ENCODE measurements at regions not wholly inside any gene's neighbourhood (a gene's known extent, or its start where the extent isn't known, plus 50 kb on each side); places are given as distances from the start of the nearest gene placed in this dataset.

DNA sequence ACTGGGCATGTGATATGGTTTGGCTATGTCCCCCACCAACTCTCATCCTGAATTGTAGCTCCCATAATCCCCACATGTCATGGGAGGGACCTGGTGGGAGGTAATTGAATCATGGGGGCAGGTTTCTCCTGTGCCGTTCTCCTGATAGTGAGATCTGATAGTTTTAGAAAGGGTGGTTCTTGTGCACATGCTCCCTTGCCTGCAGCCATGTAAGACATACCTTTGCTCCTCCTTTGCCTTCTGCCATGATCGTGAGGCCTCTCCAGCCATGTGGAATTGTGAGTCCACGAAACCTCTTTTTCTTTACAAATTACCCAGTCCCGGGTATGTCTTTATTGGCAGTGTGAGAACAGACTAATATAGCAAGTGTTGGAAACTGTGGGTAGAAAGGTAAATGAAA is 99.5 kb upstream of the HMCN1 start:
- Mint-ChIP-seq H3K4me3 (ENCODE audit: low read depth) (no peak overlapping the region), H3K27ac (no peak overlapping the region), H3K4me1 (ENCODE audit: low read depth) (peaks cover 22% of the 10 kb centered on the region), H3K27me3 (ENCODE audit: low read depth) (no peaks in the 10 kb centered on the region), H3K36me3 (ENCODE audit: low read depth) (peaks cover 43% of the 10 kb centered on the region), H3K9me3 (peaks cover 37% of the 10 kb centered on the region)
- intact Hi-C loops (cut with micrococcal nuclease): loop anchor here (5.0 kb wide), 2 partner anchors 43 to 742 kb away; no protein-coding TSS in a partner anchor
- no peak for DNase-seq (ENCODE audit: low spot score)

DNA sequence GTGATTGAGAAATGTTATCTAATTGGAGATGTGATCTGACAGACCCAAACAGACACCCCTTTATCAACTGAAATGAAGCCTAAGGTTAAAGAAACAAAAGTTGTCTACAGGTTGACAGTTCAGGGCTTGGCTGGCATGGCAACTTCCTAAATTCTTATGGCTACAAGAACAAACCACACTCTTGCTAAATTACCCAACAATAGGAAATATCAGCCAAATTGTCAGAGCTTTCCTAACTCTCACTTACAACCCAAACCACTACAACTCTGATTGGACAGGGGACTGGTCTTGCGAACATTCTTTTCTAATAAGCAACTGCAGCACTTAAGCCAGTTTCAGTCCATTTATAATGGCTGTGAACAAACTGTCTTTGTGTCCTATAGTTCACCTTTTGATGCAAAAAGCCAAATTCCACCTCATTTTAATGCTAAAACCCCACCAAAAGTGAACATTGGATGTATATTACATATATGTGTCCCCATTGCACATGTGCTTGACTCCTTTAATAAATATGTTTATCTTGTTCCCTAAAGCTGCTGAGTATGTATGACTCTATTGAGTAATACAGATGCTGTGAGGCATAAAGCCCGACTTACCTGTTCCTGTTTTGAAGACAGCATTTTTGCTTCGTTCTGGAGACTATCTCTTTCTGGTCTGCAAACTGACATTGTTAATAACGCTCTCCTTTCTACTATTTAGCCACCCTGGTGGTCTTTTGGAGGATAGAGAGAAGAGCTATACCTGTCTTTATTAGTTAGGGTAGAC is 101.3 kb upstream of the HMCN1 start:
- intact Hi-C loops (cut with micrococcal nuclease): no loop called here
- no peak for DNase-seq (ENCODE audit: low spot score)
- peaks cover 35% of the 10 kb centered on the region for H3K36me3 Mint-ChIP-seq (ENCODE audit: low read depth)
- H3K9me3 Mint-ChIP-seq: peaks cover 29% of the 10 kb centered on the region
- peaks cover 20% of the 10 kb centered on the region for H3K4me1 Mint-ChIP-seq (ENCODE audit: low read depth)
- no peaks in the 10 kb centered on the region for H3K27me3 Mint-ChIP-seq (ENCODE audit: low read depth)
- H3K4me3 Mint-ChIP-seq (ENCODE audit: low read depth): no peak overlapping the region
- H3K27ac Mint-ChIP-seq: no peak overlapping the region

DNA sequence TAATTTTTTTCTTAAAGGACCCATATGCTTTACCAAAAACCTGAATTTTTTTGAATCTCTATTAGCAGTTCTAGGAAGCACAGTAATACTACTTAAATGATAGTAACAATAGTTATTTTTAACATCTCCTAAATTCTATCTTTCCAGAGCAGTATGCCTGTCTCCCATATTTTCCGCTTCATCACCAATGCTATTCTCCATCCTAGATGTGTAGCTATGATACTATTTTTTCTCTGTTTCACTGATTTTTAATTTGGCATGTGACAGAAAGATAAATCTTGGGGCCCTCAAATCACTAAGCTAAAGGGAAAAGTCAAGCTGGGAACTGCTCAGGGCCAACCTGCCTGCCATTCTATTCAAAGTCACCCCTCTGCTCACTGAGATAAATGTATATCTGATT is 102.3 kb upstream of the HMCN1 start:
- Mint-ChIP-seq H3K4me3 (ENCODE audit: low read depth) (no peak overlapping the region), H3K9me3 (peaks cover 22% of the 10 kb centered on the region), H3K27me3 (ENCODE audit: low read depth) (no peaks in the 10 kb centered on the region), H3K27ac (no peak overlapping the region), H3K4me1 (ENCODE audit: low read depth) (peaks cover 10% of the 10 kb centered on the region), H3K36me3 (ENCODE audit: low read depth) (peaks cover 26% of the 10 kb centered on the region)
- no peak for DNase-seq (ENCODE audit: low spot score)
- intact Hi-C loops (cut with micrococcal nuclease): no loop called here

DNA sequence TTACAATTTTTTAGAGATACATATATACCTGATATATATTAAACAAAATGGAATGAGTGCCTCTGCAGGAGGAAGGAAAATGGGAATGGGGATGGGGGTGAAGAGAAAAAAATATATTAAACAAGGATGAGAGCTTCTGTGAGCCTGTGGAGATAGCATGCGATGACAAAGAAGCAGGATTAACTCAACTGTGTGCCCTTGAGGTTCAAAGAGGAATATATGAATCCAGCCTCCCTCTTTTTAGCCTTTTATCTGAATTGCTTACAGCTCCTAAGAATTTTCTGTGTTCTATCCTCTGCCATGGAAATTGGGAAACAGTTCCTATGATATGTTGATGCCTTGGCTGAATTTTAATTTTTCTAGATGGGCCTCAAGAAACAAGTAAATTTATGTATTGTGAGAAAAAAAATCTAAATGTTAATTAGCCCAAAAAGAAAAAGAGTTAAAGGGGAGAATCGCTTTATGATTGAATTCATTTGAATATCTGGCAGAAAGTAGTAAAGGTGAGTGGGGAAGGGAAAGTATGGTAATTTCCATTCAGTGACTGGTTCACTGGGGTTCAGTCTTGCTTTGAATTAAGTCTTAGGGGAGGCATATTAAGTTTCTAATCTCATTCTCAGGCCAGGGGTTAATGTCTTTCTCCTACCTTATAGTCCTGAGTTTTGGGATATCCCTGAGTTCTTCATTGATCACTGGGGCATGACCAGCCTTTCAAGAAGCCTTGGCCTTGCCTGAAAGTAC is 106.3 kb upstream of the HMCN1 start:
- DNase-seq (ENCODE audit: low spot score): no peak
- Mint-ChIP-seq H3K4me3 (ENCODE audit: low read depth) (no peak overlapping the region), H3K9me3 (peaks cover 16% of the 10 kb centered on the region), H3K27me3 (ENCODE audit: low read depth) (no peaks in the 10 kb centered on the region), H3K4me1 (ENCODE audit: low read depth) (peaks cover 2% of the 10 kb centered on the region), H3K36me3 (ENCODE audit: low read depth) (peaks cover 7% of the 10 kb centered on the region), H3K27ac (no peak overlapping the region)
- intact Hi-C loops (cut with micrococcal nuclease): no loop called here

DNA sequence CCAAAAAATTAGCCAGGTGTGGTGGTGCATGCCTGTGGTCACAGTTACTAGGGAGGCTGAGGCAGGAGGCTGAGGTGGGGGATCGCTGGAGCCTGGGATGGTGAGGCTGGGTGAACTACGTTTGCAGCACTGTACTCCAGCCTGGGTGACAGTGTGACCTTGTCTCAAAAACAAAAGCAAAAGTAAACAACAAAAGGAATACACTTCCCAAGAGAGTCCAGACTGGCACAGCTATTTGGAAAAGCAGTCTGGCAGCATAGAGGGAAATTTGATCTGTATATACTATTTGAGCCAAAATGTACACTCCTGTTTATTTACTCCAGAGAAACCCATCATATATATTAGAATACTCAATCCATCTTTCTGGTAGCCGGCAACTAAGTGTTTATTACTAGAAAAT is 107.0 kb upstream of the HMCN1 start:
- Mint-ChIP-seq H3K27ac (no peak overlapping the region), H3K4me3 (ENCODE audit: low read depth) (no peak overlapping the region), H3K9me3 (peaks cover 21% of the 10 kb centered on the region), H3K27me3 (ENCODE audit: low read depth) (no peaks in the 10 kb centered on the region), H3K4me1 (ENCODE audit: low read depth) (peaks cover 2% of the 10 kb centered on the region), H3K36me3 (ENCODE audit: low read depth) (peaks cover 7% of the 10 kb centered on the region)
- no peak for DNase-seq (ENCODE audit: low spot score)
- intact Hi-C loops (cut with micrococcal nuclease): no loop called here

DNA sequence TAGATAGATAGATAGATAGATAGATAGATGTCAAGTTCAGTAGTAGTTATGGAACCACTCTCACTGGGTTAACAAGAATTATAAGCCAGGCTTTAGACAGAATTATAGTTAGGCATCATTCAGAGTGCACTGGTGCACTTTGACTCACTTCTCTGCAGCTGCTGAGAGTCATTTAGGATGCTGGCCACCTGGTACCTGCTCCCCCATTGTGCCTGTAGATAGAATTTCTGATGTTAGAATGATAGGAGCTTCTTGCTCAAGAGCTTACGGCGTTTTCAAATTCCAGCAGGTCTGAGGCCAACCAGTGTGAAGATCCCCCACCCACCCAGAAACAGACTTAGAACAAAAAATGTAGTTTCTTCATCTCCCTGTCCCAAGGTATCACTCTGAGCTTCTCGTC is 107.8 kb upstream of the HMCN1 start:
- no peaks in the 10 kb centered on the region for H3K27me3 Mint-ChIP-seq (ENCODE audit: low read depth)
- H3K9me3 Mint-ChIP-seq: peaks cover 29% of the 10 kb centered on the region

DNA sequence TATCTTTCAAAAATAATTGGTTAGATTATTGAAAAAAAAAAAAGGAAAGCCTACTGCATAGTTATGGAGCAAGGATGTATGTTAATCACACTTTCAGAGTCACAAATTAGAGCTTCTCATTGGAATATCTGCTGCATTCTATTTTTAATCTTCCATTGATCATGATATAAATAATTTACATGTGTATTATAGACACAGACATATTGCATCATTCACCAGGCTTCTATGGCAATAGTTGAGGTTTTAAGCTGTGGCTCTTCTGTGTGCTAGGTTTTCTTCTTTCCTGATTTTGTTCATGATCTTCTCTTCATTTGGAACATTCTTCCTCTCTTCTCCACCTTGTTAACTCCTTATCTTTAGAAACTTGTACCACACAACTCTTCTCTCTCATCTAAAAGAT is 123.2 kb upstream of the HMCN1 start:
- Mint-ChIP-seq H3K36me3 (ENCODE audit: low read depth) (peaks cover 17% of the 10 kb centered on the region), H3K9me3 (peaks cover 41% of the 10 kb centered on the region), H3K4me3 (ENCODE audit: low read depth) (no peak overlapping the region), H3K27ac (no peak overlapping the region), H3K27me3 (ENCODE audit: low read depth) (no peaks in the 10 kb centered on the region), H3K4me1 (ENCODE audit: low read depth) (peaks cover 11% of the 10 kb centered on the region)
- intact Hi-C loops (cut with micrococcal nuclease): no loop called here
- no peak for DNase-seq (ENCODE audit: low spot score)

More for the DNA sequence above, 107.8 kb upstream of the HMCN1 start:
- H3K27ac Mint-ChIP-seq: no peak overlapping the region
- H3K4me3 Mint-ChIP-seq (ENCODE audit: low read depth): no peak overlapping the region
- no peak for DNase-seq (ENCODE audit: low spot score)
- intact Hi-C loops (cut with micrococcal nuclease): no loop called here
- H3K36me3 Mint-ChIP-seq (ENCODE audit: low read depth): peaks cover 8% of the 10 kb centered on the region
- H3K4me1 Mint-ChIP-seq (ENCODE audit: low read depth): peaks cover 2% of the 10 kb centered on the region

DNA sequence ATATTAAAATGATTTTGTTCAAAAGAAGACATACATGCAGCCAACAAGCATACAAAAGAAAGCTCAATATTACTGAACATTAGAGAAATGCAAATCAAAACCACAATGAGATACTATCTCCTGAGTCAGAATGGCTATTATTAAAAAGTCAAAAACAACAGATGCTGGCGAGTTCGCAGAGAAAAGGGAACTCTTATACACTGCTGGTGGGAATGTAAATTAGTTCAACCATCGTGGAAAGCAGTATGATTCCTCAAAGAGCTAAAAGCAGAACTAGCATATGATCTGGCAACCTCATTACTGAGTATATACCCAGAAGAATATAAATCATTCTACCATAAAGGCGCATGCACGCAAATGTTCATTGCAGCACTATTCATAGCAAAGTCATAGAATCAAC is 126.0 kb upstream of the HMCN1 start:
- H3K27ac Mint-ChIP-seq: no peak overlapping the region
- intact Hi-C loops (cut with micrococcal nuclease): no loop called here
- H3K9me3 Mint-ChIP-seq: peaks cover 21% of the 10 kb centered on the region
- no peak overlapping the region for H3K4me3 Mint-ChIP-seq (ENCODE audit: low read depth)
- peaks cover 11% of the 10 kb centered on the region for H3K4me1 Mint-ChIP-seq (ENCODE audit: low read depth)
- no peaks in the 10 kb centered on the region for H3K27me3 Mint-ChIP-seq (ENCODE audit: low read depth)
- peaks cover 5% of the 10 kb centered on the region for H3K36me3 Mint-ChIP-seq (ENCODE audit: low read depth)
- DNase-seq (ENCODE audit: low spot score): no peak

DNA sequence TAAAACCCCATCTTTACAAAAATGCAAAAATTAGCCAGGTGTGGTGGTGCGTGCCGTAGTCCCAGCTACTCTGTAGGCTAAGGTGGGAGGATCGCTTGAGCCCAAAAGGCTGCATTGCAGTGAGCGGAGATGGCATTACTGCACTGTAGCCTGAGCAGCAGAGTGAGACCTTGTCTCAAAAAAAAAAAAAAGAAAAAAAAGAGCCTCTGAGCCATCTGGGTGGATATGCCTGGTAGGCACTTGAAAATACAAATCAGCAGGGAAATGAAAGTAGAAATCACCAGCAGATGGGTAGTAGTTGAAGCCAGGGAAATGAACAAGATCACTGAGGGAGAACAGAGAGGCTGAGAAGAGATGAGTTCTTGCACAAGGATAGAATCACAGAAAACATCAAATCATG is 131.0 kb upstream of the HMCN1 start:
- Mint-ChIP-seq H3K4me1 (ENCODE audit: low read depth) (peaks cover 4% of the 10 kb centered on the region), H3K36me3 (ENCODE audit: low read depth) (no peaks in the 10 kb centered on the region), H3K27me3 (ENCODE audit: low read depth) (no peaks in the 10 kb centered on the region), H3K27ac (no peak overlapping the region), H3K9me3 (peaks cover 4% of the 10 kb centered on the region), H3K4me3 (ENCODE audit: low read depth) (no peak overlapping the region)
- intact Hi-C loops (cut with micrococcal nuclease): no loop called here
- DNase-seq (ENCODE audit: low spot score): no peak

DNA sequence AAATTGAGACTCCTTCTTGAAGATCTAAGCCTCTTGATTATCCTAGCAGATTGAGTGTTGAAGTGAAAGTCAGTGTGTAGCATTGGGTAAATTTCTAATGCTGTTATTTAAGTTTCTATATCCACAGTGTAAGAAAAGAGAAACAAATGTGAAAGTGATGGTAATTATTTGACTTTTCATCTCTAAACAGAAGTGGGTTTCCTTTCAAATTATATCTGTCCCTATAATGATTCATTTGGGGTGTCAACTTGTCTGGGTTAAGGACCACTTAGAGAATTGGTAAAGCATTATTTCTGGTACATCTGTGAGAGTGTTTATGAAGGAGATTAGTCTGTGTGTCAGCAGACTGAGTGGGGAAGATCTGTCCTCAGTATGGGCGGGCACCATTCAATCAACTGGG is 133.0 kb upstream of the HMCN1 start:
- H3K27me3 Mint-ChIP-seq (ENCODE audit: low read depth): no peaks in the 10 kb centered on the region
- H3K9me3 Mint-ChIP-seq: no peaks in the 10 kb centered on the region
- H3K36me3 Mint-ChIP-seq (ENCODE audit: low read depth): no peaks in the 10 kb centered on the region
- DNase-seq (ENCODE audit: low spot score): no peak
- intact Hi-C loops (cut with micrococcal nuclease): no loop called here
- H3K4me1 Mint-ChIP-seq (ENCODE audit: low read depth): peaks cover 3% of the 10 kb centered on the region
- no peak overlapping the region for H3K4me3 Mint-ChIP-seq (ENCODE audit: low read depth)
- H3K27ac Mint-ChIP-seq: no peak overlapping the region

DNA sequence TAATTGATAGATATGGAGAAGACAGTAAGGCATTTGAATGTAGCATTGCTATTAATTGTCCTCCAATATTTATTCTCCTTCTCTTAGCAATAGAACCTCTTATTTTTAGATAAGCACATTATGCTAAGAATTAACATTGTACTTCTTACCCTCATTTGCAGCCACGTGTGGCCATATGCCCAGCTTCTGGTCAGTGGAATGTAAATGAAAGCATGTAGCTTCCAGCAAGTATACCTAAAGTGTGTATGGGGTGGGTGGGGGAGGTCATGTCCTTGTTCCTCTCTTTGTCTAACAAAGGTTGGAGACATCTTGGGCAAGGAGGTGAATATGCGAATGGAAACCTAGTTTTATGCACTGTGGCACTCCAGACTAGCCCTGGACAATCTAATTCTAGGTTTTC is 133.6 kb upstream of the HMCN1 start:
- Mint-ChIP-seq H3K4me3 (ENCODE audit: low read depth) (no peak overlapping the region), H3K27ac (no peak overlapping the region), H3K27me3 (ENCODE audit: low read depth) (no peaks in the 10 kb centered on the region), H3K9me3 (no peaks in the 10 kb centered on the region), H3K4me1 (ENCODE audit: low read depth) (peaks cover 8% of the 10 kb centered on the region), H3K36me3 (ENCODE audit: low read depth) (no peaks in the 10 kb centered on the region)
- intact Hi-C loops (cut with micrococcal nuclease): no loop called here
- no peak for DNase-seq (ENCODE audit: low spot score)

DNA sequence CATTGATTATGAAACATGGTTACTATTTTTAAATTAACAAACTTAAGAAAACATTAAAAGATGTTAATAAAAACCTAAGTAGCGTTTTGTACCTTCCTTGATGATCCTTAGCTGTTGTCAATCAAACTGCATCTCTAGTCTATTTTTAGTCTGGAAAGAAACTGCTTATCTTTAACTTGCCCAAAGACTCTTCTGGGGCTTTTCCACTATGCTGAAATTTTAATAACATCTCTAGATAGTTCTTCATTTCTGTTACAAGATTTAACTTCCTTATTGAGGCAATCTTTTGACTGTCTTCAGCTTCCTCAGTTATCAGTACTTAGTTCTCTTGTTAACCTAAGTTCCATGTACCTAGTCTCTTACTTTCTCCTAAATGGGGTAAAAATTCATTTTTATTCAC is 135.9 kb upstream of the HMCN1 start:
- H3K9me3 Mint-ChIP-seq: no peaks in the 10 kb centered on the region
- no peak for DNase-seq (ENCODE audit: low spot score)
- no peak overlapping the region for H3K4me3 Mint-ChIP-seq (ENCODE audit: low read depth)
- H3K36me3 Mint-ChIP-seq (ENCODE audit: low read depth): no peaks in the 10 kb centered on the region
- H3K4me1 Mint-ChIP-seq (ENCODE audit: low read depth): peaks cover 23% of the 10 kb centered on the region
- H3K27me3 Mint-ChIP-seq (ENCODE audit: low read depth): no peaks in the 10 kb centered on the region
- intact Hi-C loops (cut with micrococcal nuclease): loop anchor here (5.0 to 10.0 kb wide), 2 partner anchors 36 to 284 kb away; partner anchors contain the start of gene IVNS1ABP
- H3K27ac Mint-ChIP-seq: no peak overlapping the region
